ENCODE measurements at regions not wholly inside any gene's neighbourhood (a gene's known extent, or its start where the extent isn't known, plus 50 kb on each side); places are given as distances from the start of the nearest gene placed in this dataset.

DNA sequence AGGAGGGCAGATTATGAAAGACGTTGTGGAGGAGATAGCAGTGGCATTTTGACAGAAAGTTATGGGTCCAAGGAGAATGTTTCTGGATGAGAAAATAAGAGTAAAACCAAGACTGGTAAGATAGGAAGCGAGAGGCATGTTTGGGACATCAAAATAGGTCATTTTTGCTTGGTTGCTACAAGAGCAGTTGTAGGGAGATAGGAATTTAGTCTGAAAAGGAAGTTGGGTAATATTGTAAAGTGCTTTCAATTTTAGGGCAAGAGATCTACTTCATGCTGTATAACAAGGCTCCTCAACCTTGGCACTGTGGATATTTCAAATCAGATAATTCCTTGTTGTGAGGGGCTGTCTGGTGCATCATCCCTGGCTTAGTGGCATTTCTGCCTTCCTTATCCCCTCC is 118.0 kb upstream of the DPH6 start:
- no peak for FAIRE-seq

- FAIRE-seq, result no peak
Measured at GRCh38 chr15:35665896-35666536, 120.1 kb upstream of the DPH6 start.

- FAIRE-seq, result no peak
Measured at GRCh38 chr15:35667908-35668307, 121.9 kb upstream of the DPH6 start.

DNA sequence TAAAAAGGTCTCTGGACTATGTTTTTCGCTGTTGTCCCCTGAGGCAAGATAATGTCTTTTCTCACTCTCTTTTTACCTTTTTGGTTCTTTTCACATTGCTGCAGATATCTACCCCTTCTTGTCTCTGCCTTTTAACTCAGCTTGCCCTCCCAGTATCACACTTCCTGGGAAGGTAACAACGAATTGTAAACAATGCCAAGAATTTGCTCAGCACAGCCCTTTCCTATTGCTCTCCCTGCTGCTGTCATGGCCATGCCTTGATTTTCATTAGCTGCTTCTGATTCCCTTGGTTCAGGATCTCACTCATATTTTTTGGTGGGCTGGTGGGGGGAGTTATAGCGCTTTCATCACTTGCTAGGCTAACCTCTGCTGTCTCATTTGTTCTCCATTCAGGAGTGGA is 123.1 kb upstream of the DPH6 start:
- FAIRE-seq, result no peak

GRCh38 chr15:35669432-35670045 is 123.6 kb upstream of the DPH6 start:
- FAIRE-seq, result no peak

DNA sequence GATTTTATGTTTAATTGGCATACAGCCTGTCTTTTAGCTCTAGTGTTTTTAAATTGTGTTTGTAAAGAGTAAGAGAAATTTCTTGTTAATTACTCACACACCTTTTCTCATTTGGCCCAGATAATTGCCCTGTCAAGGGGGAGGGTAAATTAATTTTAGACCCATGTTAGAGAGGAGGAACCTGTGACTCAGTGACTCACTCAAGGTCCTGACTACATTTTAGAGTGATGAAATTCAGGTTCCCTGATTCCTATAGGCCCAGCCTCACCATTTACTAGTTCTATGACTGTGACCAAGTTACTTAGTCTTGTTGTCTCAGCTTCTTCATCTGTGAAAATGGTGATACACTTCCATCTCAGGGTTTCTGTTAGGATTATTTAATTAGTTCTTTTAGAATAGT is 125.2 kb upstream of the DPH6 start:
- FAIRE-seq, result no peak

- FAIRE-seq, result no peak
Measured at GRCh38 chr15:35671981-35672380, 126.0 kb upstream of the DPH6 start.

DNA sequence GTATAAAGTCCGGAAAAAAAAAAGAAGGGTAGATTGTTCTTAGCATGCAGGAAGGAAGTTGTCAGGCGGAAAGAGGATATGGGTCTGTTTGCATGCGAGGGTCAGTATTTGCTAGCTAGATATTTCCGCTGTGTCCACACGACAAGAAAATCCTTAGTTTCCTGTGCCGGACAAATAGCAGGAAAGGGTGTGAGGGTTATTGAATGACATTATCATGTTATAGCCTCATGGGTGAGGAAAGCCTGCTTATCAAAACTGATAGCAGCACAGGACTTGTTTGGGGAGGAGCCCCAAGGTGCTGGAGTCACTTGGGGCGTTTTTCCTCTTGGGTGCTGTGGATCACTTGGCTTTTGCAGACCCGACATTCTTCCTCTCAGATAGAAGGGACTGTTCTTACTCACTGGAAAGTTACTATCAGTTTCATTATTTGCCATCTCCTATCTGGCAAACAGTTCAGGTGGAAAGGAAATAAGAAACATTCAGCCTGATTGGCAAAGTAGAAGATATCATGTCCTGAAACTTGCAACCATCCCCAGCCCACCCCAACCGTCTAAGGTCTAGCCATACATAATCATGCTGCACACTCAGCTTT is 127.2 kb upstream of the DPH6 start:
- no peak for FAIRE-seq

- FAIRE-seq, result no peak
Measured at GRCh38 chr15:35674873-35675781, 129.2 kb upstream of the DPH6 start.

GRCh38 chr15:35678774-35679173 is 132.8 kb upstream of the DPH6 start:
- no peak for FAIRE-seq

DNA sequence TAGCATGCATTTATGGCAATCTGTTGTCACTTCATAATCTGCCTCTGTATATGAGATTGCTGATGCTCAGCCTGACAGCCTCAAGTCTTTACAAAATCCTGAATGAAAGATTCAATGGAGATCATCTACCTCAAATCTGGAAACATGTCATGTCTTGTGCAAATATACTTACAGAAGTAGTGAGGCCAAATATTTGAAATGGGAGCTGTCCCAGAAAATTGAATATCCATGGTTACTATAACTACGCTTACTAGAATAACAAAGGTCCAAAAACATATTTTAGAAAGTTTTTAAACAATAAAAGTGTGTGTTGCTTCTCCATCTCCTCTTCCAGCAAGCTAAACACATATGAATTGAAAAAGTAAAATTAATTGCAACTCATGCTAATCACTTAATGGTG is 133.2 kb upstream of the DPH6 start:
- no peak for FAIRE-seq

DNA sequence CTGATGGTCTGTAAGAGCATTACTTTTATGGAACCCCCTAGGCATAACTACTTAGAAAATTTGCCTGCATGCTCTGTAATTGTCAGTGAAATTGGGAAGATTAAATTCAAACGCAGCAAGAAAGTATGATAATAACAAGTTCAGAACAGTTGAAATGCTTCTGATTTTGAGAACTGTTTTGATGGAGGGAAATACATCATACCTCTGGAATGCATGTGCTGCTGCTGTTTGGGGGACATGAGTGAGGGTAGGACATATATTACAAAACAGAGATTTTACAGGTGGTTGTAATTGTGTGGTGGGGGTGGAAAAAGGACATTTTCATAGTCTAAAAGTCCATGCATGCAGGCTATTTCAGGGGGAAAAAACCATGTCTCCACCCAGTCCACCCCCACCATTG is 135.0 kb upstream of the DPH6 start:
- no peak for FAIRE-seq

GRCh38 chr15:35686347-35686746 is 140.4 kb upstream of the DPH6 start:
- no peak for FAIRE-seq

DNA sequence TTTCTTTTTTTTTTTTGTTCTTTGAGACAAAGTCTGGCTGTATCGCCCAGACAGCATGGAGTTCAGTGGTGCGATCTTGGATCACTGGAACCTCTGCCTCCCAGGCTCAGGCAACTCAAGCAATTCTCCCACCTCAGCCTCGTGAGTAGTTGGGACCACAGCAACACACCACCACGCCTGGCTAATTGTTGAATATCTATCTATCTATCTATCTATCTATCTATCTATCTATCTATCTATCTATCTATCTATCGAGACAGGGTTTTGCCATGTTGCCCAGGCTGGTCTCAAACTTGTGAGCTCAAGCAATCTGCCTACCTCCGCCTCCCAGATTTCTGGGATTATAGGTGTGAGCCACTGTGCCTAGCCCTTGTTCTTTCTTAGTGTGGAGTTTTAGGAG is 143.3 kb upstream of the DPH6 start:
- FAIRE-seq, result no peak

GRCh38 chr15:35690089-35690488 is 144.1 kb upstream of the DPH6 start:
- no peak for FAIRE-seq

GRCh38 chr15:35690698-35691116 is 144.7 kb upstream of the DPH6 start:
- FAIRE-seq, result no peak

- FAIRE-seq, result no peak
Measured at GRCh38 chr15:35691173-35691761, 145.3 kb upstream of the DPH6 start.

GRCh38 chr15:35691891-35692867 is 146.2 kb upstream of the DPH6 start:
- no peak for FAIRE-seq

DNA sequence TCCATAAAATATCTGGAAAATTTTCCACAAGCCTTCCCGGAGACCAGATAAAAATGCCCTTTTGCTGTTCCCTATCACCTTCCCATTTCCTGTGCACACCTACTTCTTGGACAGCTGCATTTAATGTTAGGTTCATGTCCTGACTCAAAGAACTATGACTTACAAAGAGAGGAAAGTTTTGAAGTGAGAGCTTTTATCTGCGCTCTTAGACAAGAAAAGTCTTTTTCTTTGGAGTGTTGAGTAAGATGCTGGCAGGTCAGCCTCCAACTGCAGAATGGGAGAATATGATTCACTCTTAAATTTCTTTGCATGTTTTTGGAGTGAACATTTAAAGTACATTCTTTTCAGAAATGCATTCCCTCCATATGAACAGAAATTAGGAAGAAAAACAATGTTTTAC is 147.3 kb upstream of the DPH6 start:
- no peak for FAIRE-seq

- no peak for FAIRE-seq
Measured at GRCh38 chr15:35693886-35694285, 147.9 kb upstream of the DPH6 start.

DNA sequence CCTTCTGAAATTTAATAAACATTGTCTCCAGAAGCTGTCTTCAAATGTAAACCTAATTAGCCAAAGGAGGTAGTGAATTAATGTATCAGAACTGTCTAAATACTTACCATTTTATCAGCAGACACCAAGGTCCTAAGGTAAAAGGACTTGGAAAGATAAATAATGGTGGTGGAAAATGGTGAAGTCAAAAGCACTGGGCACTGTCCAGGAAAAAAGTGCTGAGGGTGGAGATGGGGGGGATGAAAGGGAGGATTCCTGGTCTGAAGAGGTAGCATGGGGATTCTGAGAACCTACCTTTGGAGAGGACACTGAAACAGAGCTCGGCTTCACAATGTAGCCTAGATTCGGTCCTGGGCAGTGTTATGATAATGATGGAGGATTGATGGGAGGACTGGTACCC is 149.0 kb upstream of the DPH6 start:
- FAIRE-seq, result no peak

GRCh38 chr15:35696767-35697231 is 150.8 kb upstream of the DPH6 start:
- no peak for FAIRE-seq

Data from endometrium (tissue), 2 donors.